ENCODE measurements at regions not wholly inside any gene's neighbourhood (a gene's known extent, or its start where the extent isn't known, plus 50 kb on each side); places are given as distances from the start of the nearest gene placed in this dataset.

DNA sequence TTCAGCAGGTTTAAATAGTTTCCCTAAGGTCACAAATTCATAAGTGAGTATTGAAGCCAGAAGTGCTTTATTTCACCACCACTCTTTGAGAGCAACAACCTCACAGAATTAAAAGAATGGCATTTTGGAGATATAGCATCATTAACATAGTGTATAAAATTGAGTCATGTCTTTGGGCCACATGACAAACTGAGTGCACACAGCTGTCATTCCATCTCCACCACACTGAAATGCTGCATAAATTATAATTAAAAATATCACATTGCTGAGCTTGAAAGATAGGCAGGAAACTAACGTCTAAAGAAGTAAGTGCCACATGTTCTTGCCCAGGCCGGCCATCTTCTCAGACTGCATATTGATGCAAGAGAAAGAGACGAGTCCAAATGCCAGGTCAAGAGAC is 897.9 kb upstream of the CNTNAP5 start:
- POLR2A ChIA-PET (ENCODE audit: low non-redundant PET), result no interaction called here
- TF ChIP-seq, protein P1, sequence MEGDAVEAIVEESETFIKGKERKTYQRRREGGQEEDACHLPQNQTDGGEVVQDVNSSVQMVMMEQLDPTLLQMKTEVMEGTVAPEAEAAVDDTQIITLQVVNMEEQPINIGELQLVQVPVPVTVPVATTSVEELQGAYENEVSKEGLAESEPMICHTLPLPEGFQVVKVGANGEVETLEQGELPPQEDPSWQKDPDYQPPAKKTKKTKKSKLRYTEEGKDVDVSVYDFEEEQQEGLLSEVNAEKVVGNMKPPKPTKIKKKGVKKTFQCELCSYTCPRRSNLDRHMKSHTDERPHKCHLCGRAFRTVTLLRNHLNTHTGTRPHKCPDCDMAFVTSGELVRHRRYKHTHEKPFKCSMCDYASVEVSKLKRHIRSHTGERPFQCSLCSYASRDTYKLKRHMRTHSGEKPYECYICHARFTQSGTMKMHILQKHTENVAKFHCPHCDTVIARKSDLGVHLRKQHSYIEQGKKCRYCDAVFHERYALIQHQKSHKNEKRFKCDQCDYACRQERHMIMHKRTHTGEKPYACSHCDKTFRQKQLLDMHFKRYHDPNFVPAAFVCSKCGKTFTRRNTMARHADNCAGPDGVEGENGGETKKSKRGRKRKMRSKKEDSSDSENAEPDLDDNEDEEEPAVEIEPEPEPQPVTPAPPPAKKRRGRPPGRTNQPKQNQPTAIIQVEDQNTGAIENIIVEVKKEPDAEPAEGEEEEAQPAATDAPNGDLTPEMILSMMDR (conservative IDR thresholded peaks at IDR 0.05; ENCODE audit: low read depth), result no peak
- no peak for DNase-seq (ENCODE audit: low spot score)
- H3K27ac ChIP-seq, result no peak overlapping the region
- CTCF ChIA-PET, result no interaction called here

DNA sequence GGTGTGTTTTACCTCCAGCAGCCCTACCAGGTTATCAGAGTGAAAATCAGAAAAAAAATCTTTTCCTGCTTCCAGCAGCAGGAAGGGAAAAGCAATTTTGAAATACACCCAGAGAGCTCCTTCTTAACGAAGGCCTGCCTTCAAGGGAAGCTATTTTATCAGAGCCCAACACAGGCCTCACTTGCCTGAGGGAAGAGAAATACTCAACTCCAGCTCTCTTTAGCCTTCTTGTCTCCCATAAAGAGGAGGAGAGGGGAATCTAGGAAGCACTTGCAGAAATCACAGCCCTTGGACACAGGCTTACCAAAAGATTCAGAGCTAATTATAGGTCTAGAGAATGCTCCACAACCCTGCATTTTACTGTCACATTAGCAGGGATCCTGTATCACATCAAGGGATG is 896.1 kb upstream of the CNTNAP5 start:
- TF ChIP-seq, protein P1 (conservative IDR thresholded peaks at IDR 0.05; ENCODE audit: low read depth), result no peak
- no peak for DNase-seq (ENCODE audit: low spot score)
- CTCF ChIA-PET, result no interaction called here
- POLR2A ChIA-PET (ENCODE audit: low non-redundant PET), result no interaction called here
- no peak overlapping the region for H3K27ac ChIP-seq

DNA sequence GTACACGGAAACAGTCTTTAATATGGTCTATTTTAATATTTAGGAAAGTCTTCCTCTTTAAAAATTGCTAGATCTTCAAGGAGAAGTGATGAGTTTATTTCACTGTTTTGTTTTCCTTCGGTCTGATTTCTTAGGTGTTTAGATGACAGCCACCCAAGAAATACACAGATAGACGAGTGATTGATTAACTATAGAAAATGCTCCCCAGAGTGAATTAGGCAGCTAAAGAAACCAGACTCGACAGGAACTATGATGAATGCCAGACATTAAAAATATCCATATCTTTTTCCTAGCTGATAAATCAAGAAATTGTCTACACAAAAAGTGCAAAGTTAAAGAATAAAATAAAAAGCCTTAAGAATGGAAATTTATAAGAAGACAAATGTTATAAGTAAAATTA is 888.7 kb upstream of the CNTNAP5 start:
- TF ChIP-seq, protein P1 (conservative IDR thresholded peaks at IDR 0.05; ENCODE audit: low read depth), result no peak
- ChIA-PET CTCF (no interaction called here), POLR2A (ENCODE audit: low non-redundant PET) (no interaction called here)
- DNase-seq (ENCODE audit: low spot score), result no peak
- H3K27ac ChIP-seq, result no peak overlapping the region

DNA sequence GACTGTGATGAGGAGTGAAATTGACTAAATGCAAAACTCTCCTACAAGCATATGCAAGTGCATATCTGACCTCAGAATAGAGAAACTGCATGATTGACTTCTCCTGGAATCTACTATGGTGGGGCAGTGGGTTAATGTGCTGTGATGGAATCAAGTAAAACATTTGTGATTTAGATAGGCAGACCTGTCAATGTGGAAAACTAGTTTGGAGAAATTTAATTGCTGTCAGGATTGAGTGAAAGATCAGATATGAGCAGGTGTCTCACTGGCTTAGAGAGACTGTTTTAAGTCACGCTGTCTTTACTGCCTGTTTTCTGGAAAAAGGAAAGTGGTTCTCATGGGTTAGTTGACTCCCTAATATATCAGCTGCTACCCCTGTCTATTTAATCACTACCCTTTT is 881.0 kb upstream of the CNTNAP5 start:
- no peak overlapping the region for H3K27ac ChIP-seq
- DNase-seq (ENCODE audit: low spot score), result no peak
- CTCF ChIA-PET, result no interaction called here
- TF ChIP-seq, protein P1 (conservative IDR thresholded peaks at IDR 0.05; ENCODE audit: low read depth), result no peak
- POLR2A ChIA-PET (ENCODE audit: low non-redundant PET), result no interaction called here

DNA sequence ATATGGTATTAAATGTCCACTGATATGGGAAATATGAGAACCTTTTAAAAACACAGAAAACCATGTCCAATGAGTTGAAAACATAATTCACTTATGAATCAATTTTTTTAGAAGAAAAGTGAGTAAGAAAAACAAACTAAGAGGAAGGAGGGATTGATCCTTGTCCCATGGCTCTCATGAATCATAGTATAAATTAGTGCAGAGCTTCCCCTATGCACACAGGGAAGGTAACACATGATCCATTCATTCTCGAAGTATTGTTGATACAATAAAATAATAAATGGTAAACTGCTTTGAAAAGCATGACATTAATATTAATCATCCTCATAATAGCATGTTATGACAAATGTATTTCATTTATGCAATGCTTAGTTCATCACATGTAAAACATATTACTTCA is 872.0 kb upstream of the CNTNAP5 start:
- H3K27ac ChIP-seq, result no peak overlapping the region
- CTCF ChIA-PET, result interaction anchor here (0.7 kb wide), 1 partner anchor 1704 kb away, joined by 3 read pairs; no protein-coding TSS in a partner anchor
- POLR2A ChIA-PET (ENCODE audit: low non-redundant PET), result no interaction called here
- TF ChIP-seq, protein P1 (conservative IDR thresholded peaks at IDR 0.05; ENCODE audit: low read depth), result no peak
- DNase-seq (ENCODE audit: low spot score), result no peak

DNA sequence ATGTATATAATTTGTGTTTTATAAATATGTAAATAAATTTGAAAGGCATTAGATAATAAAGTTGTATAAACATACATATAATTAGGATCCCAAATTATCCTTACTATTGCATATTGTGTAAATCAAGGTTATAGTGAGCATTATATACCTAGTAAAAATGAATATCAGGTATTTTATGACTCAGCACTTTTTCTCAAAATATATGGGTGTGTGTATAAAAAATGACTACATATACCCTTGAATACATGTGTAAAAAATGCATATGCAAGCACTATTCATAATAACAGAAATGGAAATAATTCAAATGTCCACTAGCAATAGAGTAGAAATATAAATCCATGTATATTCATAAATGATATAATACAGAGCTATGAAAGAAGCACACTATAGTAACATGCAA is 870.9 kb upstream of the CNTNAP5 start:
- POLR2A ChIA-PET (ENCODE audit: low non-redundant PET), result no interaction called here
- CTCF ChIA-PET, result no interaction called here
- no peak overlapping the region for H3K27ac ChIP-seq
- TF ChIP-seq, protein P1 (conservative IDR thresholded peaks at IDR 0.05; ENCODE audit: low read depth), result no peak
- DNase-seq (ENCODE audit: low spot score), result no peak

DNA sequence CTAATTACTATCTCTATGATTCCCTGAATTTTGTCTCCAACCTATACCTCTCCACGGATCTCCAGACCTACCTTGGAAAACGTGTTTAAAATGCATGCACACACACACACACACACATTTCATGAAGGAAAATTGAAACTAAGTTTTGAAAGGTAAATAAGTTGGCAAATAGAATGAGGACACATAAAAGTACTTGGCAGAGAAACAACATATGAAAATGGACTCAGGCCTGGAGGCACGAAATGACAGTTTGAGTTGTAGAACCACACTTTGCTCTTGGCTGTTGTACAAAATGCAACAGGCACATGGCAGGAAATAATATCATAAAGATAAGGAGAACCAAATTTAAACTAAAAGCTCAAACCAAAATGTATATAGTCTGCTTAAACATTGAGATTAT is 868.1 kb upstream of the CNTNAP5 start:
- ChIA-PET POLR2A (ENCODE audit: low non-redundant PET) (no interaction called here), CTCF (no interaction called here)
- TF ChIP-seq, protein P1 (conservative IDR thresholded peaks at IDR 0.05; ENCODE audit: low read depth), result no peak
- DNase-seq (ENCODE audit: low spot score), result no peak
- no peak overlapping the region for H3K27ac ChIP-seq
